ENCODE measurements at regions not wholly inside any gene's neighbourhood (a gene's known extent, or its start where the extent isn't known, plus 50 kb on each side); places are given as distances from the start of the nearest gene placed in this dataset.

GRCh38 chr9:106075236-106075959, 381.1 kb downstream of the TMEM38B start:
- no peaks in the 10 kb centered on the region for H3K79me1 ChIP-seq (ENCODE audit: low read depth, low read length)
- H3K23me2 ChIP-seq (ENCODE audit: low read depth, low read length): no peaks in the 10 kb centered on the region
- no peaks in the 10 kb centered on the region for H4K20me1 ChIP-seq (replicated peaks in 1 of 2; ENCODE audit: control insufficient read depth in 1 of 2, insufficient read depth in 2 of 2, low read length in 2 of 2)
- DNase-seq (ENCODE audit: low read depth in 1 of 2, low spot score in 2 of 2): no peak
- no peak overlapping the region for H3K27ac ChIP-seq (ENCODE audit: low read depth, low read length)
- H3K4me3 ChIP-seq (ENCODE audit: extremely low read depth in 1 of 4, insufficient read depth in 2 of 4, low read depth in 3 of 4, low read length in 4 of 4): no peak overlapping the region
- no peak overlapping the region for H2BK20ac ChIP-seq (ENCODE audit: low read length)
- no peak overlapping the region for H3K14ac ChIP-seq (ENCODE audit: insufficient read length)
- H3K4ac ChIP-seq (replicated peaks; ENCODE audit: insufficient read length, low read depth, low read length): no peak overlapping the region
- FAIRE-seq: no peak
- H3K56ac ChIP-seq (replicated peaks; ENCODE audit: insufficient read length, low read depth, low read length): no peak overlapping the region
- no peak overlapping the region for H3K18ac ChIP-seq (ENCODE audit: extremely low read depth, low read length)
- no peak overlapping the region for H4K91ac ChIP-seq (replicated peaks; ENCODE audit: insufficient read length, low read length)
- POLR2A ChIA-PET (ENCODE audit: partially characterized antibody): interaction anchor here (0.9 to 1.5 kb wide), 2 partner anchors 16 to 24 kb away, joined by 3 to 4 read pairs; no protein-coding TSS in a partner anchor
- H2BK12ac ChIP-seq (ENCODE audit: low read depth, low read length): no peak overlapping the region
- H3K9ac ChIP-seq (replicated peaks in 1 of 4; ENCODE audit: extremely low read depth in 1 of 4, low read depth in 3 of 4, low read length in 3 of 4): no peak overlapping the region
- H3K4me1 ChIP-seq (replicated peaks in 1 of 4; ENCODE audit: control insufficient read depth in 3 of 4, insufficient read depth in 4 of 4, low read length in 3 of 4): no peaks in the 10 kb centered on the region
- CTCF ChIA-PET (ENCODE audit: partially characterized antibody): no interaction called here
- 93% methylated on average over 3 of the region's 3 CpGs; no CpG with 5 or more reads in 1 of the 2 experiments for WGBS, 2 experiments (ENCODE audit: extremely low coverage in 1 of 2, insufficient coverage in 1 of 2, insufficient read length in 1 of 2, insufficient replicate concordance in 2 of 2, low coverage in 1 of 2, low lambda C conversion rate in 2 of 2, missing lambda C conversion rate in 1 of 2)
- H4K8ac ChIP-seq (ENCODE audit: extremely low read depth, insufficient read depth, low read length): no peak overlapping the region
- H3K9me3 ChIP-seq (ENCODE audit: insufficient read depth in 2 of 2, low read depth in 1 of 2, low read length in 1 of 2): no peaks in the 10 kb centered on the region
- no peak for TF ChIP-seq POU5F1 (IDR thresholded peaks at IDR 0.05; ENCODE audit: low read depth, low read length)
- TF ChIP-seq MAFK (IDR thresholded peaks at IDR 0.05; ENCODE audit: low read depth, low read length): no peak
- H3K23ac ChIP-seq (ENCODE audit: insufficient read length): no peak overlapping the region
- no peak overlapping the region for H2BK5ac ChIP-seq (ENCODE audit: low read depth, low read length)
- no peak overlapping the region for H2BK15ac ChIP-seq (ENCODE audit: low read length)
- no peaks in the 10 kb centered on the region for H3K79me2 ChIP-seq (ENCODE audit: control insufficient read depth in 1 of 2, insufficient read depth in 2 of 2, low read length in 2 of 2)
- H2AK5ac ChIP-seq (ENCODE audit: low read depth, low read length): no peak overlapping the region
- no peak overlapping the region for H3K4me2 ChIP-seq (ENCODE audit: insufficient read depth in 1 of 2, low read depth in 2 of 2, low read length in 2 of 2)
- no peak overlapping the region for H2AFZ ChIP-seq (ENCODE audit: low read length)
- no peaks in the 10 kb centered on the region for H3K36me3 ChIP-seq (ENCODE audit: control insufficient read depth in 2 of 4, insufficient read depth in 4 of 4, low read length in 3 of 4)
- H3K27me3 ChIP-seq (replicated peaks in 1 of 4; ENCODE audit: control insufficient read depth in 3 of 4, extremely low read depth in 1 of 4, insufficient read depth in 3 of 4, low read length in 3 of 4): no peaks in the 10 kb centered on the region
- H2BK120ac ChIP-seq (replicated peaks; ENCODE audit: low read depth, low read length): no peak overlapping the region
- no peak overlapping the region for H4K5ac ChIP-seq (ENCODE audit: insufficient read length, low read depth, low read length)

All from H1 (cell line).